Hematopoietic multipotent progenitor cell treated with erythropoietin and hydrocortisone succinate and interleukin-3 and kit ligand, for 15 days (in vitro differentiated cells): ENCODE measurements at regions not wholly inside any gene's neighbourhood (a gene's known extent, or its start where the extent isn't known, plus 50 kb on each side); places are given as distances from the start of the nearest gene placed in this dataset.

Source experiments
- DNase-seq: peaks from one replicate; pipeline ENCODE4 v3.0.0-alpha.2; 2015; ENCODE audit warnings: low spot score

- no peak for DNase-seq
These were observed 1790.8 kb upstream of the PCDH20 start for GRCh38 chr13:63206461-63206860.

- DNase-seq = no peak
These were observed 1785.8 kb upstream of the PCDH20 start for GRCh38 chr13:63201493-63201892.

- DNase-seq = no peak
These were observed 1783.9 kb upstream of the PCDH20 start for GRCh38 chr13:63199508-63199907.

- DNase-seq = no peak
These were observed 1782.4 kb upstream of the PCDH20 start for GRCh38 chr13:63198071-63198470.

GRCh38 chr13:63195726-63196125 is 1780.1 kb upstream of the PCDH20 start:
- DNase-seq = no peak

- no peak for DNase-seq
These were observed 1775.1 kb upstream of the PCDH20 start for GRCh38 chr13:63190742-63191141.

GRCh38 chr13:63190219-63190618 is 1774.6 kb upstream of the PCDH20 start:
- DNase-seq = no peak

GRCh38 chr13:63189712-63190111 is 1774.1 kb upstream of the PCDH20 start:
- no peak for DNase-seq

- no peak for DNase-seq
These were observed 1769.0 kb upstream of the PCDH20 start for GRCh38 chr13:63184693-63185092.

- no peak for DNase-seq
These were observed 1759.9 kb upstream of the PCDH20 start for GRCh38 chr13:63175536-63175935.

- DNase-seq = no peak
These were observed 1752.2 kb upstream of the PCDH20 start for GRCh38 chr13:63167699-63168337.

GRCh38 chr13:63166345-63166744 is 1750.7 kb upstream of the PCDH20 start:
- no peak for DNase-seq

- no peak for DNase-seq
These were observed 1748.3 kb upstream of the PCDH20 start for GRCh38 chr13:63163903-63164302.

GRCh38 chr13:63161219-63161618 is 1745.6 kb upstream of the PCDH20 start:
- no peak for DNase-seq

- no peak for DNase-seq
These were observed 1741.2 kb upstream of the PCDH20 start for GRCh38 chr13:63156816-63157215.

- no peak for DNase-seq
These were observed 1733.7 kb upstream of the PCDH20 start for GRCh38 chr13:63149375-63149774.

GRCh38 chr13:63139277-63139676 is 1723.6 kb upstream of the PCDH20 start:
- no peak for DNase-seq

GRCh38 chr13:63129995-63130394 is 1714.3 kb upstream of the PCDH20 start:
- DNase-seq = no peak

GRCh38 chr13:63128716-63129115 is 1713.1 kb upstream of the PCDH20 start:
- DNase-seq = no peak

GRCh38 chr13:63124863-63125262 is 1709.2 kb upstream of the PCDH20 start:
- no peak for DNase-seq

GRCh38 chr13:63120883-63121282 is 1705.2 kb upstream of the PCDH20 start:
- DNase-seq = no peak

GRCh38 chr13:63117710-63118109 is 1702.1 kb upstream of the PCDH20 start:
- DNase-seq = no peak

- no peak for DNase-seq
These were observed 1697.2 kb upstream of the PCDH20 start for GRCh38 chr13:63112799-63113395.

- DNase-seq = no peak
These were observed 1694.8 kb upstream of the PCDH20 start for GRCh38 chr13:63110466-63110865.
